K562 (cell line): ENCODE measurements at regions not wholly inside any gene's neighbourhood (a gene's known extent, or its start where the extent isn't known, plus 50 kb on each side); places are given as distances from the start of the nearest gene placed in this dataset.

Experiments
- ATAC-seq: fragments of 200-7000 bp; cut with Tn5 transposase; 3 replicates; pipeline ENCODE4 v1.9.1; 2020; ENCODE audit warnings: moderate library complexity
- BruUV-seq: library from RNA; stranded (reverse); fragments of 400-500 nt; replicated peaks from 2 replicates; lab custom pipeline; 2021; lab: Mats Ljungman, UMichigan
- CTCF ChIA-PET: fragments of 300-600 bp; formaldehyde crosslinking; extraction: SDS; loops from one replicate; lab custom pipeline; 2021; ENCODE audit warnings: low intra/inter-chr PET ratio; lab: Yijun Ruan, JAX
- POLR2A ChIA-PET: fragments of 300-600, 350-650 bp; sonication (Branson Sonifier 250); formaldehyde crosslinking; extraction: SDS; loops from one replicate; lab custom pipeline; 2021; ENCODE audit warnings: antibody characterized with exemption, inconsistent platforms; lab: Yijun Ruan, JAX
- DNase-seq, 4 experiments: peaks; one replicate each; pipeline versions ENCODE4 v3.0.0 to v3.0.0-alpha.2; 2011 to 2018; ENCODE audit warnings: low spot score in 3 of 4, mixed read lengths in 3 of 4; ENCODE audit errors: extremely low read depth in 1 of 4
- FAIRE-seq: peaks from 2 replicates; lab custom pipeline; 2011; peaks lifted over from hg19 to GRCh38; lab: Jason Lieb, UNC
- H2AFZ ChIP-seq: 2 replicates; pipeline ENCODE4 v1.6.0; 2011; ENCODE audit warnings: low read depth, low read length, control low read depth, inconsistent platforms
- H3K27ac ChIP-seq: fragments of 200-600 bp; 3 replicates; pipeline ENCODE4 v1.8.0; 2011; ENCODE audit warnings: low read depth, mild to moderate bottlenecking, control low read depth, inconsistent platforms, low read length, moderate library complexity, mixed read lengths; ENCODE audit errors: extremely low read depth
- H3K27me3 ChIP-seq, 2 experiments: fragments of 300-600 bp in 1 of 2; 2 replicates in 1 of 2; 3 replicates in 1 of 2; pipeline versions ENCODE4 v1.6.0 to v1.8.0; 2011; ENCODE audit warnings: inconsistent platforms in 2 of 2, low read length in 2 of 2, mild to moderate bottlenecking in 1 of 2, mixed read lengths in 1 of 2, moderate library complexity in 1 of 2; ENCODE audit not compliant: control insufficient read depth in 2 of 2, insufficient read depth in 2 of 2
- H3K36me3 ChIP-seq: fragments of 300-600 bp; 3 replicates; pipeline ENCODE4 v1.8.0; 2011; ENCODE audit warnings: mild to moderate bottlenecking, low read length, inconsistent platforms; ENCODE audit not compliant: control insufficient read depth, insufficient read depth
- H3K4me1 ChIP-seq, 2 experiments: fragments of 200-600 bp in 1 of 2; replicated peaks in 1 of 2; 2 replicates in 1 of 2; 3 replicates in 1 of 2; pipeline versions ENCODE4 v1.5.1 to v1.8.0; 2011; ENCODE audit warnings: inconsistent platforms in 2 of 2, low read length in 2 of 2, mild to moderate bottlenecking in 1 of 2, mixed read lengths in 1 of 2, moderate library complexity in 1 of 2; ENCODE audit not compliant: control insufficient read depth in 2 of 2, insufficient read depth in 2 of 2
- H3K4me2 ChIP-seq: 2 replicates; pipeline ENCODE4 v1.6.1; 2011; ENCODE audit warnings: low read length, control low read depth, inconsistent platforms, mixed read lengths; ENCODE audit not compliant: insufficient read depth
- H3K4me3 ChIP-seq: fragments of 200-600 bp; sonication (generic), shearing (Covaris generic); 2 replicates; pipeline ENCODE4 v1.5.1; 2016; ENCODE audit warnings: control low read depth, inconsistent platforms
- H3K79me2 ChIP-seq: fragments of 200-600 bp; 3 replicates; pipeline ENCODE4 v1.8.0; 2011; ENCODE audit warnings: low read length, inconsistent platforms; ENCODE audit not compliant: control insufficient read depth, insufficient read depth
- H3K9ac ChIP-seq, 2 experiments: 2 replicates each; pipeline versions ENCODE4 v1.6.0 to v1.6.1; 2011; ENCODE audit warnings: low read depth in 2 of 2, low read length in 2 of 2, control low read depth in 1 of 2, inconsistent platforms in 1 of 2, mild to moderate bottlenecking in 1 of 2, mixed read lengths in 1 of 2; ENCODE audit not compliant: insufficient read depth in 1 of 2
- H3K9me1 ChIP-seq: one replicate; pipeline ENCODE4 v1.6.0; 2011; ENCODE audit warnings: inconsistent platforms, mild to moderate bottlenecking, low read length, moderate library complexity; ENCODE audit not compliant: control insufficient read depth, insufficient read depth
- H3K9me3 ChIP-seq: replicated peaks from 2 replicates; pipeline ENCODE4 v1.5.1; 2011; ENCODE audit warnings: low read depth, low read length, inconsistent platforms; ENCODE audit not compliant: control insufficient read depth, insufficient read depth
- H4K20me1 ChIP-seq: replicated peaks from 2 replicates; pipeline ENCODE4 v1.6.1; 2011; ENCODE audit warnings: low read length, inconsistent platforms, mixed read lengths; ENCODE audit not compliant: control insufficient read depth, insufficient read depth
- ATF6 ChIP-seq: sonication (generic); formaldehyde crosslinking; IDR thresholded peaks from 2 replicates; pipeline ENCODE4 v1.4.0; 2020; ENCODE audit warnings: mild to moderate bottlenecking, missing genetic modification reagents
- CREB3 ChIP-seq: fragments of 450-650 bp; conservative IDR thresholded peaks from 2 replicates; pipeline ENCODE4 v1.6.1; 2016; ENCODE audit warnings: missing genetic modification characterization, low read depth, mild to moderate bottlenecking, missing compliant biosample characterization, moderate library complexity
- HMG20B ChIP-seq: fragments of 250-450 bp; sonication (Bioruptor Pico); IDR thresholded peaks from 2 replicates; pipeline ENCODE4 v1.5.0; 2021; ENCODE audit warnings: mild to moderate bottlenecking
- KLF16 ChIP-seq: IDR thresholded peaks from 2 replicates; pipeline ENCODE4 v1.6.1; 2016; ENCODE audit warnings: antibody characterized with exemption
- NR1H2 ChIP-seq: sonication (generic); formaldehyde crosslinking; IDR thresholded peaks from 2 replicates; pipeline ENCODE4 v1.4.0; 2020; ENCODE audit warnings: mild to moderate bottlenecking, missing genetic modification reagents
- RFX1 ChIP-seq: fragments of 450-650 bp; IDR thresholded peaks from 2 replicates; pipeline ENCODE4 v1.6.1; 2016; ENCODE audit warnings: mild to moderate bottlenecking, moderate library complexity
- ZNF444 ChIP-seq: fragments of 250-450 bp; sonication (Bioruptor Pico); IDR thresholded peaks from 2 replicates; pipeline ENCODE4 v1.4.0; 2020; ENCODE audit warnings: mild to moderate bottlenecking, moderate library complexity
- in situ Hi-C: fragments of 300-500 bp; cut with MboI; formaldehyde crosslinking; loops from 4 replicates; pipeline ENCODE4 v1.15.0; 2018; ENCODE audit warnings: inconsistent platforms, mixed read lengths
- intact Hi-C: fragments of 100-400 bp; cut with micrococcal nuclease; formaldehyde crosslinking; loops from 2 replicates; pipeline ENCODE4 v1.14.2; 2022
- TF ChIP-seq, protein P1 (sequence below), 2 experiments: IDR thresholded peaks in 1 of 2; conservative IDR thresholded peaks in 1 of 2; 2 replicates each; pipeline ENCODE4 v1.6.1; 2016; ENCODE audit warnings: low read depth in 2 of 2, mild to moderate bottlenecking in 1 of 2, missing compliant biosample characterization in 1 of 2, missing genetic modification characterization in 1 of 2, moderate library complexity in 1 of 2

DNA sequence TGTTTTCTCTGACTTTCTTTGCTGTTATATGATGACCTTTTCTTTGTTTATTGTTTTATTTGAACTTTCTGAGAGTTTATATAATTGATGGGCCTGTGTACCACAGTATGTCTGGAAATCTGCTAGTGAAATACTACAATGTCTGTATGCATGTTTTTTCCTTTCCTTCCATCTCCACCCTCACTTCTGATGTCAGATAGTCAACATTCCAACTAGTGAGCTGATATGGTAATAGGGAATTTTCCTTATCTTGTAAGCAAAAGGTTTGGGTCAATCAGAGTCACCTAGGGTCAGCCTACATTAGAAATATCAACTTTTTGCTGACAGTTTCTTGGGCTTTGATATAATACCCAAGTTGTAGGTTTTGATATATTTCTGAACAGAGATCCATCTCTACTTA lies 103.2 kb downstream of the MAT2B start:
- intact Hi-C loops (no loop called here), in situ Hi-C loops (no loop called here)
- Histone ChIP-seq H3K4me1 (no peaks in the 10 kb centered on the region), H3K79me2 (no peaks in the 10 kb centered on the region), H3K36me3 (no peaks in the 10 kb centered on the region), H3K27ac (no peak overlapping the region), H2AFZ (no peak overlapping the region), H3K9me1 (no peaks in the 10 kb centered on the region), H3K4me3 (no peak overlapping the region), H4K20me1 (no peaks in the 10 kb centered on the region), H3K9ac (no peak overlapping the region), H3K4me2 (no peak overlapping the region), H3K9me3 (no peaks in the 10 kb centered on the region), H3K27me3 (no peaks in the 10 kb centered on the region)
- ChIA-PET CTCF (no interaction called here), POLR2A (no interaction called here)
- FAIRE-seq (no peak), DNase-seq (no peak), ATAC-seq (no peak)
- TF ChIP-seq ZNF444 (no peak), RFX1 (no peak), ATF6 (CRISPR knock-in tag) (no peak), HMG20B (no peak), NR1H2 (CRISPR knock-in tag) (no peak), KLF16 (no peak), CREB3 (tag) (no peak)
- TF ChIP-seq, protein P1, sequence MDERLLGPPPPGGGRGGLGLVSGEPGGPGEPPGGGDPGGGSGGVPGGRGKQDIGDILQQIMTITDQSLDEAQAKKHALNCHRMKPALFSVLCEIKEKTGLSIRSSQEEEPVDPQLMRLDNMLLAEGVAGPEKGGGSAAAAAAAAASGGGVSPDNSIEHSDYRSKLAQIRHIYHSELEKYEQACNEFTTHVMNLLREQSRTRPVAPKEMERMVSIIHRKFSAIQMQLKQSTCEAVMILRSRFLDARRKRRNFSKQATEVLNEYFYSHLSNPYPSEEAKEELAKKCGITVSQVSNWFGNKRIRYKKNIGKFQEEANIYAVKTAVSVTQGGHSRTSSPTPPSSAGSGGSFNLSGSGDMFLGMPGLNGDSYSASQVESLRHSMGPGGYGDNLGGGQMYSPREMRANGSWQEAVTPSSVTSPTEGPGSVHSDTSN (CRISPR knock-in tag; IDR thresholded peaks at IDR 0.05; ENCODE audit: low read depth) = no peak
- TF ChIP-seq, protein P1 (tag; conservative IDR thresholded peaks at IDR 0.05; ENCODE audit: low read depth) = no peak
- BruUV-seq = no TSS peak
